GM23248 (cell line): ENCODE measurements at regions not wholly inside any gene's neighbourhood (a gene's known extent, or its start where the extent isn't known, plus 50 kb on each side); places are given as distances from the start of the nearest gene placed in this dataset.
"Not testable (repeated sequence)": the region's sequence is repeated elsewhere in the genome, so short reads cannot be mapped to it uniquely, and the experiment has no call there.

Experiments
- DNase-seq: peaks from one replicate; pipeline ENCODE4 v3.0.0-alpha.2; 2015
- H2AFZ ChIP-seq: fragments of 200-600 bp; sonication (generic); 2 replicates; pipeline ENCODE4 v1.6.1; 2016; ENCODE audit warnings: antibody characterized with exemption
- H3F3A ChIP-seq: fragments of 200-600 bp; sonication (generic); 2 replicates; pipeline ENCODE4 v1.6.1; 2016; ENCODE audit warnings: mild to moderate bottlenecking, antibody characterized with exemption, mixed run types; ENCODE audit not compliant: insufficient read depth
- H3K27ac ChIP-seq: fragments of 200-600 bp; sonication (generic); 2 replicates; pipeline ENCODE4 v1.5.1; 2016; ENCODE audit warnings: mild to moderate bottlenecking
- H3K27me3 ChIP-seq: fragments of 200-600 bp; sonication (generic); replicated peaks from 2 replicates; pipeline ENCODE4 v1.6.1; 2016; ENCODE audit warnings: mild to moderate bottlenecking; ENCODE audit not compliant: insufficient read depth
- H3K36me3 ChIP-seq: fragments of 200-600 bp; sonication (generic); 2 replicates; pipeline ENCODE4 v1.6.1; 2016; ENCODE audit warnings: low read depth, mild to moderate bottlenecking
- H3K4me1 ChIP-seq: fragments of 200-600 bp; sonication (generic); 2 replicates; pipeline ENCODE4 v1.6.1; 2016; ENCODE audit warnings: mild to moderate bottlenecking; ENCODE audit not compliant: insufficient read depth
- H3K4me2 ChIP-seq: fragments of 200-600 bp; sonication (generic); one replicate; pipeline ENCODE4 v1.6.1; 2016; ENCODE audit warnings: mild to moderate bottlenecking; ENCODE audit not compliant: unreplicated experiment
- H3K4me3 ChIP-seq: fragments of 200-600 bp; sonication (generic); 2 replicates; pipeline ENCODE4 v1.5.1; 2016; ENCODE audit warnings: mild to moderate bottlenecking
- H3K79me2 ChIP-seq: fragments of 200-600 bp; sonication (generic); 2 replicates; pipeline ENCODE4 v1.6.1; 2016; ENCODE audit warnings: mild to moderate bottlenecking; ENCODE audit not compliant: insufficient read depth
- H3K9ac ChIP-seq: fragments of 200-600 bp; sonication (generic); 2 replicates; pipeline ENCODE4 v1.6.1; 2016; ENCODE audit warnings: mild to moderate bottlenecking
- H3K9me2 ChIP-seq: fragments of 200-600 bp; sonication (generic); 2 replicates; pipeline ENCODE4 v1.6.1; 2016; ENCODE audit warnings: mixed run types, mild to moderate bottlenecking, moderate library complexity; ENCODE audit not compliant: insufficient read depth
- H3K9me3 ChIP-seq: fragments of 200-600 bp; sonication (generic); one replicate; pipeline ENCODE4 v1.6.1; 2017; ENCODE audit warnings: low read depth
- H4K20me1 ChIP-seq: fragments of 200-600 bp; sonication (generic); 2 replicates; pipeline ENCODE4 v1.6.0; 2016; ENCODE audit not compliant: insufficient read depth
- EZH2 ChIP-seq: fragments of 200-600 bp; sonication (generic); IDR thresholded peaks from 2 replicates; pipeline ENCODE4 v1.6.1; 2018; ENCODE audit warnings: antibody characterized with exemption, mild to moderate bottlenecking; ENCODE audit not compliant: insufficient read depth, poor library complexity, severe bottlenecking
- EZH2phosphoT487 ChIP-seq: fragments of 200-600 bp; sonication (generic); IDR thresholded peaks from 2 replicates; pipeline ENCODE4 v1.6.1; 2018; ENCODE audit warnings: antibody characterized with exemption, moderate library complexity, mild to moderate bottlenecking, low read depth; ENCODE audit not compliant: insufficient read depth
- WGBS, 2 experiments: methylation state at CpG; one replicate each; pipeline ENCODE4 v1.1.6; 2015 to 2017; ENCODE audit warnings: low lambda C conversion rate in 2 of 2, low coverage in 1 of 2; ENCODE audit errors: missing lambda C conversion rate in 2 of 2; 5-methylcytosine and 5-hydroxymethylcytosine counted together
- in situ Hi-C: fragments of 300-500 bp; cut with MboI; formaldehyde crosslinking; loops from 2 replicates; pipeline ENCODE4 v1.15.0; 2020

- Histone ChIP-seq H3K4me1 (peaks cover 13% of the 10 kb centered on the region), H3K9ac (no peak overlapping the region), H3K36me3 (no peaks in the 10 kb centered on the region), H3K9me3 (no peaks in the 10 kb centered on the region), H3F3A (0 out of 2 replicates have a peak, but pooled peaks cover 10% of the 10 kb centered on the region), H3K79me2 (no peaks in the 10 kb centered on the region), H3K4me3 (no peak overlapping the region), H3K4me2 (no peak overlapping the region), H3K9me2 (no peaks in the 10 kb centered on the region), H4K20me1 (no peaks in the 10 kb centered on the region), H3K27ac (no peak overlapping the region), H3K27me3 (no peaks in the 10 kb centered on the region), H2AFZ (no peak overlapping the region)
- 85 to 86% methylated on average over 12 of the region's 12 CpGs for WGBS, 2 experiments
- in situ Hi-C loops, result loop anchor here (10.0 to 25.0 kb wide), 3 partner anchors 494 to 871 kb away; no protein-coding TSS in a partner anchor
- DNase-seq, result no peak
- TF ChIP-seq EZH2, result no peak
- TF ChIP-seq EZH2phosphoT487, result no peak
Measured at GRCh38 chr17:65293584-65294180, 156.5 kb downstream of the RGS9 start.

- Histone ChIP-seq H3K4me2 (no peak overlapping the region), H3K9me2 (no peaks in the 10 kb centered on the region), H4K20me1 (no peaks in the 10 kb centered on the region), H3K4me3 (no peak overlapping the region), H3K27me3 (no peaks in the 10 kb centered on the region), H3K27ac (no peak overlapping the region), H3F3A (no peaks in the 10 kb centered on the region), H2AFZ (no peak overlapping the region), H3K9me3 (no peaks in the 10 kb centered on the region), H3K4me1 (0 out of 2 replicates have a peak, but pooled peaks cover under 1% of the 10 kb centered on the region), H3K9ac (no peak overlapping the region), H3K79me2 (no peaks in the 10 kb centered on the region), H3K36me3 (no peaks in the 10 kb centered on the region)
- in situ Hi-C loops, result loop anchor here (10.0 to 25.0 kb wide), 3 partner anchors 495 to 872 kb away; no protein-coding TSS in a partner anchor
- TF ChIP-seq EZH2 (no peak), EZH2phosphoT487 (no peak)
- DNase-seq, result peak; percentile 15
- WGBS, 2 experiments, result 73% methylated on average over 11 of the region's 11 CpGs
Measured at GRCh38 chr17:65292430-65292829, 155.3 kb downstream of the RGS9 start.

GRCh38 chr17:65291301-65291700, 154.1 kb downstream of the RGS9 start:
- H3K4me2 ChIP-seq, H3F3A ChIP-seq, H3K36me3 ChIP-seq, H4K20me1 ChIP-seq, DNase-seq, H3K27ac ChIP-seq, H3K9ac ChIP-seq, H3K27me3 ChIP-seq, H3K9me3 ChIP-seq, H3K4me3 ChIP-seq, H3K79me2 ChIP-seq, H3K4me1 ChIP-seq, H3K9me2 ChIP-seq, H2AFZ ChIP-seq: not testable (repeated sequence)
- 91 to 95% methylated on average over 7 of the region's 7 CpGs for WGBS, 2 experiments
- in situ Hi-C loops, result loop anchor here (10.0 to 25.0 kb wide), 3 partner anchors 496 to 874 kb away; no protein-coding TSS in a partner anchor

- Histone ChIP-seq H3K4me3 (no peak overlapping the region), H3K9me3 (no peaks in the 10 kb centered on the region), H2AFZ (no peak overlapping the region), H3F3A (no peaks in the 10 kb centered on the region), H3K4me2 (no peak overlapping the region), H3K36me3 (no peaks in the 10 kb centered on the region), H3K9ac (no peak overlapping the region), H4K20me1 (no peaks in the 10 kb centered on the region), H3K27ac (no peak overlapping the region), H3K4me1 (peaks cover 7% of the 10 kb centered on the region; the same call in 1 of the 2 replicates), H3K27me3 (no peaks in the 10 kb centered on the region), H3K9me2 (no peaks in the 10 kb centered on the region), H3K79me2 (no peaks in the 10 kb centered on the region)
- WGBS, 2 experiments, result 93 to 94% methylated on average over 8 of the region's 8 CpGs
- TF ChIP-seq EZH2phosphoT487 (no peak), EZH2 (no peak)
- in situ Hi-C loops, result loop anchor here (10.0 to 25.0 kb wide), 3 partner anchors 497 to 874 kb away; no protein-coding TSS in a partner anchor
- no peak for DNase-seq
Measured at GRCh38 chr17:65290616-65291015, 153.4 kb downstream of the RGS9 start.
